GM12874 (cell line): ENCODE measurements at regions not wholly inside any gene's neighbourhood (a gene's known extent, or its start where the extent isn't known, plus 50 kb on each side); places are given as distances from the start of the nearest gene placed in this dataset.

ENCODE experiments used
- CTCF ChIP-seq: IDR thresholded peaks from 2 replicates; pipeline ENCODE4 v1.5.1; 2011; ENCODE audit warnings: low read depth, mild to moderate bottlenecking, control low read depth, low read length, moderate library complexity; ENCODE audit not compliant: insufficient read depth

GRCh38 chr1:101550581-101550980 lies 313.8 kb downstream of the S1PR1 start:
- no peak for TF ChIP-seq CTCF

- no peak for TF ChIP-seq CTCF
These were observed 330.2 kb downstream of the S1PR1 start for GRCh38 chr1:101566883-101567538.

GRCh38 chr1:101567582-101568189 lies 330.9 kb downstream of the S1PR1 start:
- TF ChIP-seq CTCF: peak; percentile 87

GRCh38 chr1:101587741-101588140 lies 350.9 kb downstream of the S1PR1 start:
- no peak for TF ChIP-seq CTCF

GRCh38 chr1:101588677-101589076 lies 351.9 kb downstream of the S1PR1 start:
- no peak for TF ChIP-seq CTCF

- TF ChIP-seq CTCF: no peak
These were observed 356.0 kb downstream of the S1PR1 start for GRCh38 chr1:101592845-101593244.

GRCh38 chr1:101595881-101596374 lies 359.1 kb downstream of the S1PR1 start:
- TF ChIP-seq CTCF: no peak
